ENCODE measurements at regions not wholly inside any gene's neighbourhood (a gene's known extent, or its start where the extent isn't known, plus 50 kb on each side); places are given as distances from the start of the nearest gene placed in this dataset.

- TF ChIP-seq CTCF (IDR thresholded peaks at IDR 0.05) (no peak), EZH2 (IDR thresholded peaks at IDR 0.05; ENCODE audit: borderline replicate concordance, insufficient read depth, low read depth, low read length, poor library complexity, severe bottlenecking) (no peak)
Measured at GRCh38 chr13:22047082-22047784, 376.4 kb downstream of the FGF9 start.

All from B cell (primary cell).